ENCODE measurements at regions not wholly inside any gene's neighbourhood (a gene's known extent, or its start where the extent isn't known, plus 50 kb on each side); places are given as distances from the start of the nearest gene placed in this dataset.

DNA sequence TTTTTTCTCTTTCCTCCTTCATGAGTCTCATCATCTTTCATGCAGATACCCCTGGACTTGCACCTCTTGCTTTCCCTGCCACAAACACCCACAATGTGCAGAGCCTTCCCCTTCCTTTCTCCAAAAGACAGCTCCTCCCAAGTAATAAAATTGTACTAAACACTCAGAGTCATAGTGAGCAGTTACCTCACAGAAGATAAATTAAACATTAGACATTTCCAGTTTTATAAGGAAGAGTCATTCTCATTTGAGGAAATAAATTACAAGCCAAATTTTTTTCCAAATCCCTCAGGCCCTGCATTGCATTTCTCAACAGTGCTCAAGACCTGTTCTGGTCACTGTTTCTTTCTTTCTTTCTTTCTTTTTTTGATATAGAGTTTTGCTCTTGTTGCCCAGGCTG lies 131.5 kb downstream of the ATPSCKMT start (continued):
- TF ChIP-seq, protein P1, sequence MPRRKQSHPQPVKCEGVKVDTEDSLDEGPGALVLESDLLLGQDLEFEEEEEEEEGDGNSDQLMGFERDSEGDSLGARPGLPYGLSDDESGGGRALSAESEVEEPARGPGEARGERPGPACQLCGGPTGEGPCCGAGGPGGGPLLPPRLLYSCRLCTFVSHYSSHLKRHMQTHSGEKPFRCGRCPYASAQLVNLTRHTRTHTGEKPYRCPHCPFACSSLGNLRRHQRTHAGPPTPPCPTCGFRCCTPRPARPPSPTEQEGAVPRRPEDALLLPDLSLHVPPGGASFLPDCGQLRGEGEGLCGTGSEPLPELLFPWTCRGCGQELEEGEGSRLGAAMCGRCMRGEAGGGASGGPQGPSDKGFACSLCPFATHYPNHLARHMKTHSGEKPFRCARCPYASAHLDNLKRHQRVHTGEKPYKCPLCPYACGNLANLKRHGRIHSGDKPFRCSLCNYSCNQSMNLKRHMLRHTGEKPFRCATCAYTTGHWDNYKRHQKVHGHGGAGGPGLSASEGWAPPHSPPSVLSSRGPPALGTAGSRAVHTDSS (tag by site-specific recombination; IDR thresholded peaks at IDR 0.05) = no peak
- TF ChIP-seq RBAK (tag by site-specific recombination; IDR thresholded peaks at IDR 0.05) = no peak
- no peak for TF ChIP-seq ZFP69B (tag by site-specific recombination; IDR thresholded peaks at IDR 0.05)
- TF ChIP-seq ZNF404 (tag by site-specific recombination; IDR thresholded peaks at IDR 0.05) = no peak
- TF ChIP-seq ZNF416 (tag by site-specific recombination; IDR thresholded peaks at IDR 0.05) = no peak

DNA sequence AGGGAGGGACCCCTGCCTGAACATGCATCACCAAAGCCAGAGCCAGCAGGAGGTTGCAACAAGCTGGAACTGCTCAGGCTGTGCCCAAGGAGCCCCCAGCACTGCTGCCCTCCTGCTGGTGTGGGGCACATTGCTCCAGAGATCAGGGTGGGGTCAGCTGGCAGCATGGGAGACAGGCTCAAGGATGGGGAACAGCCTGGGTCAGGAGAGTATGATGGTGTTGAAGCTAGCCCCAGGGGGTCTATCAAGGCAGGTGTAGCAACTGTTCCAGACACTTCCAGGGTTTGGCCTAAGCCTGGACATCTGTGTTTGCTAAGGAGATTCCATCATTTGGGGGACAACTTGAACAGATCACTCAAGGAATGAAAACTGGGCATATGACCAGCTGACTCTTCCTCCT lies 133.1 kb downstream of the ATPSCKMT start:
- no peaks in the 10 kb centered on the region for H3K4me1 ChIP-seq (ENCODE audit: control insufficient read depth, insufficient read depth, low read length)
- TF ChIP-seq, protein P2, sequence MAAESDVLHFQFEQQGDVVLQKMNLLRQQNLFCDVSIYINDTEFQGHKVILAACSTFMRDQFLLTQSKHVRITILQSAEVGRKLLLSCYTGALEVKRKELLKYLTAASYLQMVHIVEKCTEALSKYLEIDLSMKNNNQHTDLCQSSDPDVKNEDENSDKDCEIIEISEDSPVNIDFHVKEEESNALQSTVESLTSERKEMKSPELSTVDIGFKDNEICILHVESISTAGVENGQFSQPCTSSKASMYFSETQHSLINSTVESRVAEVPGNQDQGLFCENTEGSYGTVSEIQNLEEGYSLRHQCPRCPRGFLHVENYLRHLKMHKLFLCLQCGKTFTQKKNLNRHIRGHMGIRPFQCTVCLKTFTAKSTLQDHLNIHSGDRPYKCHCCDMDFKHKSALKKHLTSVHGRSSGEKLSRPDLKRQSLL (tag by site-specific recombination; IDR thresholded peaks at IDR 0.05) = no peak
- no peak for TF ChIP-seq SALL2 (tag by site-specific recombination; IDR thresholded peaks at IDR 0.05; ENCODE audit: borderline replicate concordance)
- TF ChIP-seq YY2 (tag by site-specific recombination; IDR thresholded peaks at IDR 0.05) = no peak
- TF ChIP-seq HOXC10 (CRISPR knock-in tag; IDR thresholded peaks at IDR 0.05) = no peak
- TF ChIP-seq ZEB2 (tag by site-specific recombination; IDR thresholded peaks at IDR 0.05) = no peak
- TF ChIP-seq ZNF571 (tag by site-specific recombination; IDR thresholded peaks at IDR 0.05) = no peak
- TF ChIP-seq ZNF2 (tag by site-specific recombination; IDR thresholded peaks at IDR 0.05) = no peak
- no peak overlapping the region for H3K4me3 ChIP-seq (ENCODE audit: low read depth, low read length)
- ChIA-PET POLR2A (no interaction called here), CTCF (no interaction called here)
- H3K9me3 ChIP-seq (ENCODE audit: control insufficient read depth, insufficient read depth, low read depth, low read length) = no peaks in the 10 kb centered on the region
- no peak overlapping the region for H3K27ac ChIP-seq (ENCODE audit: extremely low read depth, low read depth, low read length)
- H3K36me3 ChIP-seq (ENCODE audit: control insufficient read depth in 2 of 2, insufficient read depth in 1 of 2, low read length in 2 of 2) = no peaks in the 10 kb centered on the region

DNA sequence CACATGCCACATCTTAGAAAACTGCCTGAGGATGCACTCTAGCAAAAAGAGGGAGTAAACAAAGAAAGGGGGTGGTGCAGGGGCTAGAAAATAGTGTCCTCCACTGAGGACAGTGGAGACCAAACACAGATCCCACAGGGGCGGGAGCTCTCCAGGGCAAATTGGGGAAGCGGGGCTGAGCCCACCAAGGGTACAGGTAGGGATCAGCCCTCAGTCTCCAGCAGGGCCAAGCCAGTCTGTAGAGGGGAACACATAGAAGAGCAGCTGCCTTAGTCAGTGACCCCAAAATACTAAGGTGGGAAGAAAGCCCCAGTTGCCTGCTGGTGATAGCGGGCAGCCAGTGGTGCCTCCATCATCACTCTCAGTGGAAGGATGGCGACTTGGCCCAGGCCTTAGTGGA lies 134.0 kb downstream of the ATPSCKMT start:
- H3K4me1 ChIP-seq (ENCODE audit: control insufficient read depth, insufficient read depth, low read length) = no peaks in the 10 kb centered on the region
- CTCF ChIA-PET = interaction anchor here (0.5 to 0.7 kb wide), 2 partner anchors 168 to 1604 kb away, joined by 3 to 4 read pairs; no protein-coding TSS in a partner anchor
- no peaks in the 10 kb centered on the region for H3K36me3 ChIP-seq (ENCODE audit: control insufficient read depth in 2 of 2, insufficient read depth in 1 of 2, low read length in 2 of 2)
- H3K4me3 ChIP-seq (ENCODE audit: low read depth, low read length) = no peak overlapping the region
- no peaks in the 10 kb centered on the region for H3K9me3 ChIP-seq (ENCODE audit: control insufficient read depth, insufficient read depth, low read depth, low read length)
- POLR2A ChIA-PET = no interaction called here
- H3K27ac ChIP-seq (ENCODE audit: extremely low read depth, low read depth, low read length) = no peak overlapping the region
- no peak for TF ChIP-seq ZNF837 (tag by site-specific recombination; IDR thresholded peaks at IDR 0.05)
- no peak for TF ChIP-seq KLF10 (tag by site-specific recombination; IDR thresholded peaks at IDR 0.05)
- TF ChIP-seq ZNF121 (tag by site-specific recombination; IDR thresholded peaks at IDR 0.05) = no peak
- TF ChIP-seq ZNF792 (tag by site-specific recombination; IDR thresholded peaks at IDR 0.05) = no peak
- TF ChIP-seq, protein P3, sequence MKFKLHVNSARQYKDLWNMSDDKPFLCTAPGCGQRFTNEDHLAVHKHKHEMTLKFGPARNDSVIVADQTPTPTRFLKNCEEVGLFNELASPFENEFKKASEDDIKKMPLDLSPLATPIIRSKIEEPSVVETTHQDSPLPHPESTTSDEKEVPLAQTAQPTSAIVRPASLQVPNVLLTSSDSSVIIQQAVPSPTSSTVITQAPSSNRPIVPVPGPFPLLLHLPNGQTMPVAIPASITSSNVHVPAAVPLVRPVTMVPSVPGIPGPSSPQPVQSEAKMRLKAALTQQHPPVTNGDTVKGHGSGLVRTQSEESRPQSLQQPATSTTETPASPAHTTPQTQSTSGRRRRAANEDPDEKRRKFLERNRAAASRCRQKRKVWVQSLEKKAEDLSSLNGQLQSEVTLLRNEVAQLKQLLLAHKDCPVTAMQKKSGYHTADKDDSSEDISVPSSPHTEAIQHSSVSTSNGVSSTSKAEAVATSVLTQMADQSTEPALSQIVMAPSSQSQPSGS (tag by site-specific recombination; IDR thresholded peaks at IDR 0.05; ENCODE audit: low read depth) = no peak
- TF ChIP-seq KLF8 (tag by site-specific recombination; IDR thresholded peaks at IDR 0.05) = no peak
- TF ChIP-seq ZNF146 (tag by site-specific recombination; IDR thresholded peaks at IDR 0.05) = no peak
- TF ChIP-seq ZNF184 (tag by site-specific recombination; IDR thresholded peaks at IDR 0.05) = no peak
- no peak for TF ChIP-seq ZNF660 (tag by site-specific recombination; IDR thresholded peaks at IDR 0.05)
- no peak for TF ChIP-seq HOXA7 (CRISPR knock-in tag; IDR thresholded peaks at IDR 0.05; ENCODE audit: borderline replicate concordance)
- TF ChIP-seq ZNF248 (tag by site-specific recombination; IDR thresholded peaks at IDR 0.05) = no peak
- TF ChIP-seq ZSCAN23 (tag by site-specific recombination; IDR thresholded peaks at IDR 0.05) = no peak
- TF ChIP-seq, protein P4, sequence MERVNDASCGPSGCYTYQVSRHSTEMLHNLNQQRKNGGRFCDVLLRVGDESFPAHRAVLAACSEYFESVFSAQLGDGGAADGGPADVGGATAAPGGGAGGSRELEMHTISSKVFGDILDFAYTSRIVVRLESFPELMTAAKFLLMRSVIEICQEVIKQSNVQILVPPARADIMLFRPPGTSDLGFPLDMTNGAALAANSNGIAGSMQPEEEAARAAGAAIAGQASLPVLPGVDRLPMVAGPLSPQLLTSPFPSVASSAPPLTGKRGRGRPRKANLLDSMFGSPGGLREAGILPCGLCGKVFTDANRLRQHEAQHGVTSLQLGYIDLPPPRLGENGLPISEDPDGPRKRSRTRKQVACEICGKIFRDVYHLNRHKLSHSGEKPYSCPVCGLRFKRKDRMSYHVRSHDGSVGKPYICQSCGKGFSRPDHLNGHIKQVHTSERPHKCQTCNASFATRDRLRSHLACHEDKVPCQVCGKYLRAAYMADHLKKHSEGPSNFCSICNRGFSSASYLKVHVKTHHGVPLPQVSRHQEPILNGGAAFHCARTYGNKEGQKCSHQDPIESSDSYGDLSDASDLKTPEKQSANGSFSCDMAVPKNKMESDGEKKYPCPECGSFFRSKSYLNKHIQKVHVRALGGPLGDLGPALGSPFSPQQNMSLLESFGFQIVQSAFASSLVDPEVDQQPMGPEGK (tag by site-specific recombination; IDR thresholded peaks at IDR 0.05) = no peak
- TF ChIP-seq SETDB1 (IDR thresholded peaks at IDR 0.05; ENCODE audit: insufficient read length, low read length) = no peak
- TF ChIP-seq ZBTB48 (tag by site-specific recombination; IDR thresholded peaks at IDR 0.05) = no peak

All from HEK293 (cell line).